Mesenchymal stem cell (in vitro differentiated cells and primary cell): ENCODE measurements at regions not wholly inside any gene's neighbourhood (a gene's known extent, or its start where the extent isn't known, plus 50 kb on each side); places are given as distances from the start of the nearest gene placed in this dataset.

Experiments
- DNase-seq: peaks from one replicate; pipeline ENCODE4 v3.0.0-alpha.2; 2013
- H2AFZ ChIP-seq: one replicate; pipeline ENCODE4 v1.6.1; 2013; ENCODE audit warnings: low read depth, mild to moderate bottlenecking, control low read depth, inconsistent platforms, low read length, moderate library complexity
- H2AK5ac ChIP-seq: 2 replicates; pipeline ENCODE4 v1.6.1; 2013; ENCODE audit warnings: low read length, moderate library complexity, mild to moderate bottlenecking, inconsistent platforms; ENCODE audit not compliant: severe bottlenecking
- H2BK120ac ChIP-seq: one replicate; pipeline ENCODE4 v1.6.1; 2013; ENCODE audit warnings: low read depth, mild to moderate bottlenecking, inconsistent platforms, low read length, moderate library complexity
- H2BK12ac ChIP-seq, 2 experiments: one replicate each; pipeline ENCODE4 v1.6.1; 2013; ENCODE audit warnings: inconsistent platforms in 2 of 2, low read length in 2 of 2, mild to moderate bottlenecking in 2 of 2, moderate library complexity in 2 of 2, control low read depth in 1 of 2
- H2BK15ac ChIP-seq: one replicate; pipeline ENCODE4 v1.6.1; 2013; ENCODE audit warnings: mild to moderate bottlenecking, low read depth, inconsistent platforms; ENCODE audit not compliant: poor library complexity, severe bottlenecking
- H2BK5ac ChIP-seq: 2 replicates; pipeline ENCODE4 v1.6.1; 2013; ENCODE audit warnings: low read depth, mild to moderate bottlenecking, low read length, control low read depth, inconsistent platforms; ENCODE audit not compliant: poor library complexity, severe bottlenecking
- H3K14ac ChIP-seq, 2 experiments: one replicate each; pipeline ENCODE4 v1.6.1; 2013; ENCODE audit warnings: inconsistent platforms in 2 of 2, low read length in 2 of 2, control low read depth in 1 of 2, mild to moderate bottlenecking in 1 of 2, moderate library complexity in 1 of 2
- H3K18ac ChIP-seq, 2 experiments: one replicate each; pipeline ENCODE4 v1.6.1; 2013; ENCODE audit warnings: inconsistent platforms in 2 of 2, low read length in 2 of 2, control low read depth in 1 of 2, low read depth in 1 of 2, mild to moderate bottlenecking in 1 of 2
- H3K23ac ChIP-seq, 2 experiments: one replicate each; pipeline ENCODE4 v1.6.1; 2013; ENCODE audit warnings: inconsistent platforms in 2 of 2, low read length in 2 of 2, mild to moderate bottlenecking in 2 of 2, moderate library complexity in 2 of 2, control low read depth in 1 of 2
- H3K27ac ChIP-seq: 2 replicates; pipeline ENCODE4 v1.5.1; 2013; ENCODE audit warnings: mild to moderate bottlenecking, moderate library complexity, low read length, control low read depth, inconsistent platforms; ENCODE audit not compliant: poor library complexity, severe bottlenecking
- H3K27me3 ChIP-seq, 2 experiments: 2 replicates each; pipeline versions ENCODE4 v1.6.1 to v1.7.0; 2013; ENCODE audit warnings: low read length in 2 of 2, mild to moderate bottlenecking in 2 of 2, moderate library complexity in 2 of 2, control low read depth in 1 of 2, inconsistent platforms in 1 of 2; ENCODE audit not compliant: control insufficient read depth in 1 of 2, insufficient read depth in 1 of 2
- H3K36me3 ChIP-seq, 2 experiments: 2 replicates each; pipeline versions ENCODE4 v1.6.1 to v1.7.0; 2013; ENCODE audit warnings: low read length in 2 of 2, control low read depth in 1 of 2, inconsistent platforms in 1 of 2, low read depth in 1 of 2, mild to moderate bottlenecking in 1 of 2; ENCODE audit not compliant: insufficient read depth in 2 of 2, control insufficient read depth in 1 of 2
- H3K4ac ChIP-seq, 2 experiments: one replicate each; pipeline ENCODE4 v1.6.1; 2013; ENCODE audit warnings: inconsistent platforms in 2 of 2, low read length in 2 of 2, mild to moderate bottlenecking in 2 of 2, moderate library complexity in 2 of 2, control low read depth in 1 of 2, low read depth in 1 of 2
- H3K4me1 ChIP-seq: 2 replicates; pipeline ENCODE4 v1.6.1; 2013; ENCODE audit warnings: low read depth, low read length, control low read depth; ENCODE audit not compliant: control insufficient read depth, insufficient read depth
- H3K4me2 ChIP-seq: 2 replicates; pipeline ENCODE4 v1.6.1; 2013; ENCODE audit warnings: low read length, mild to moderate bottlenecking, inconsistent platforms; ENCODE audit not compliant: poor library complexity, severe bottlenecking
- H3K4me3 ChIP-seq, 2 experiments: 2 replicates each; pipeline versions ENCODE4 v1.5.1 to v1.7.0; 2013; ENCODE audit warnings: low read length in 2 of 2, mild to moderate bottlenecking in 2 of 2, control low read depth in 1 of 2, low read depth in 1 of 2; ENCODE audit not compliant: insufficient read depth in 1 of 2
- H3K79me1 ChIP-seq: replicated peaks from 2 replicates; pipeline ENCODE4 v1.6.1; 2013; ENCODE audit warnings: mild to moderate bottlenecking, control low read depth, low read length, inconsistent platforms; ENCODE audit not compliant: poor library complexity, severe bottlenecking
- H3K9ac ChIP-seq: 2 replicates; pipeline ENCODE4 v1.7.0; 2013; ENCODE audit warnings: mild to moderate bottlenecking, low read length, moderate library complexity
- H3K9me3 ChIP-seq: 2 replicates; pipeline ENCODE4 v1.7.0; 2013; ENCODE audit warnings: mild to moderate bottlenecking, low read length; ENCODE audit not compliant: control insufficient read depth
- H4K8ac ChIP-seq: one replicate; pipeline ENCODE4 v1.6.1; 2013; ENCODE audit warnings: inconsistent platforms, mild to moderate bottlenecking, low read length, moderate library complexity
- H4K91ac ChIP-seq: one replicate; pipeline ENCODE4 v1.6.1; 2013; ENCODE audit warnings: mild to moderate bottlenecking, low read length, inconsistent platforms
- WGBS: methylation state at CpG from one replicate; pipeline ENCODE4 v1.1.7; 2013; ENCODE audit warnings: mixed read lengths; 5-methylcytosine and 5-hydroxymethylcytosine counted together

DNA sequence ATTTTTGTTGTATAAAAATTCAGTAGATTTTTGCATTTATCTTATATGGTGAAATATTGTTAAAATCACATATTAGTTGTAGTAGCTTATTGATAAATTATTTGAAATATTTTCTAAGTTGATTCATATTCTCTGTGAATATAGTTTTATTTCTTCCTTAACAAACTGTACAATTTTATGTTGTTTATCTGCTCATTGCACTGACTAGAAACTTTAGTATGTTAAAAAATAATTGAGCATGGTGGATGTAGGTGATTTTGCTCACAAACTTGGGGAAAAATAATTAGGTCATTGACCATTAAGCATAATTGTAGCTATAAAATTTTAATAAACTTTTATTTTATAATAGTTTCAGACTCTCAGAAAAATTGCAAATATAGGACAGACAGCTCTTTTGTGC is 1445.3 kb upstream of the MIR17HG start:
- no peak overlapping the region for H3K14ac ChIP-seq
- H3K4me2 ChIP-seq = no peak overlapping the region
- no peak overlapping the region for H3K27ac ChIP-seq

DNA sequence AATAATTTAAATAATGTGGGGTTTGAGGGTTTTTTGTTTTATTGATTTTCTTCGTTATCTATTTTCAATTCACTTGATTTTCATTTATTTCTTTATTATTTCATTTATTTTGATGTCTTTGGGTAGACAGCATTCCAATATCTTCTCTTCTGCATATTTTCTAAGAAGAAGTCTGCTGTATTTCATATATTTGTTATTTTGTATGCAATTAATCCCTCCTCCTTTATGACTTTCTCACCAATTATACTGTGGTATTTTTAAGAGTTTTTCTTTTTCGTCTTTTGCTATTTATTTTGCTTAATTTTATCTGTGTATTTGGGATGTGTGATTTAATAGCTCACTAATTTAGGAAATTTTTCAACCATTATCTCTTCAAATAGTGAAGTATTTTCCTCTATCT is 1444.4 kb upstream of the MIR17HG start:
- Histone ChIP-seq H3K27ac (no peak overlapping the region), H3K79me1 (no peaks in the 10 kb centered on the region), H2BK12ac (no peak overlapping the region), H3K36me3 (no peaks in the 10 kb centered on the region), H3K23ac (no peak overlapping the region), H3K18ac (no peak overlapping the region), H4K8ac (no peak overlapping the region), H3K4ac (no peak overlapping the region), H3K9ac (no peak overlapping the region), H3K14ac (no peak overlapping the region), H3K4me2 (no peak overlapping the region), H3K4me3 (no peak overlapping the region), H4K91ac (no peak overlapping the region), H2AK5ac (no peak overlapping the region), H3K27me3 (no peaks in the 10 kb centered on the region), H2BK5ac (no peak overlapping the region), H2AFZ (no peak overlapping the region), H2BK15ac (no peak overlapping the region), H2BK120ac (no peak overlapping the region), H3K9me3 (peaks cover 16% of the 10 kb centered on the region), H3K4me1 (no peaks in the 10 kb centered on the region)
- DNase-seq = no peak
- WGBS = no CpG with 5 or more reads among the region's 2 CpGs

More for the DNA sequence above, 1445.3 kb upstream of the MIR17HG start:
- peaks cover 16% of the 10 kb centered on the region for H3K9me3 ChIP-seq
- H3K9ac ChIP-seq = no peak overlapping the region
- H2BK15ac ChIP-seq = no peak overlapping the region
- no peak overlapping the region for H2BK5ac ChIP-seq
- no peak for DNase-seq
- no peak overlapping the region for H2BK12ac ChIP-seq
- no peak overlapping the region for H2BK120ac ChIP-seq
- no peak overlapping the region for H3K23ac ChIP-seq
- no peak overlapping the region for H4K8ac ChIP-seq
- no peak overlapping the region for H2AFZ ChIP-seq
- no peaks in the 10 kb centered on the region for H3K4me1 ChIP-seq
- H3K27me3 ChIP-seq = no peaks in the 10 kb centered on the region
- H3K4ac ChIP-seq = no peak overlapping the region
- no peaks in the 10 kb centered on the region for H3K79me1 ChIP-seq
- H3K18ac ChIP-seq = no peak overlapping the region
- H2AK5ac ChIP-seq = no peak overlapping the region
- no peak overlapping the region for H3K4me3 ChIP-seq
- H4K91ac ChIP-seq = no peak overlapping the region
- no peaks in the 10 kb centered on the region for H3K36me3 ChIP-seq

DNA sequence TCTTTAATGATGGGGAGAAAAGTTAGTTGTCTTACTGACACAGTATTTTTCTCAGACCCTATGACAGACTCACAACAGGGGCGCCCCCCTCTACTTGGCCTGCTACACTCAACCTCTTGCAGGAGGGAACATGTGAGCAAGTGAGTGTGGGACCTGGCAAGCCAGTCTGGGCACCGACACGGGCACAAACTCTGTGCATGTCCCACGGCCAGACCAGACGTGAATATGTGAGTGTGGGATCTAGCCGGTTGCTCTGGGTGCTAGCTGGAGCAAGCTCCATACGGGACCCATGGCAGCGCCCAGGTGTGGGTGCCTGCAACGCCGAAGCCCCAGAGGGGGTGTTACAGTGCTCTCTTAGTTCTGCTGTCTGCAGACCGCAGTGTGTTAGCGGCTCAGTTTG is 1437.3 kb upstream of the MIR17HG start:
- Histone ChIP-seq H3K4ac (no peak overlapping the region), H3K27me3 (no peaks in the 10 kb centered on the region), H3K14ac (no peak overlapping the region), H2BK5ac (no peak overlapping the region), H3K79me1 (no peaks in the 10 kb centered on the region), H2BK15ac (no peak overlapping the region), H3K27ac (no peak overlapping the region), H3K4me3 (no peak overlapping the region), H3K4me2 (no peak overlapping the region), H3K23ac (no peak overlapping the region), H2AK5ac (no peak overlapping the region), H3K36me3 (no peaks in the 10 kb centered on the region), H2BK120ac (no peak overlapping the region), H2BK12ac (no peak overlapping the region), H4K91ac (no peak overlapping the region), H3K18ac (no peak overlapping the region), H4K8ac (no peak overlapping the region), H3K9ac (no peak overlapping the region), H3K9me3 (peaks cover 9% of the 10 kb centered on the region), H3K4me1 (no peaks in the 10 kb centered on the region), H2AFZ (no peak overlapping the region)
- DNase-seq = no peak
- WGBS = 85% methylated on average over 12 of the region's 12 CpGs

DNA sequence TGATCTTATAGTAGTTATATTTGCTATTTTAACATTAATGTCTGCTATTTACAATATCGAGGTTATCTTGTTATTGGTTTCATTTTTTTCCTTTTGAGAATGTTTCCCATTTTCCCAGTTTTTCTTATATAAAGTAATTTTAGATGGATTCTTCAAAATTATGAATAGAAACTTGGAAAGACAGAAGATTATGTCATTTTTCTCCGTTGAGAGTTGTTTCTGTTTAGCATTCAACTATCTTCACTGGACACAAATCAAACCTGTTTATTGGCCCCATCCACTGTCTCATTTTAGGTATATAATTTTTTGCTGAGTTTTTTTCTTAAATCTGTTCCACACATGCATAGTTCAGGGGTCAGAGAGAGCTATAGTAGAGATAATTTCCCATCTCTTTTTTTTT is 1430.9 kb upstream of the MIR17HG start:
- no peak overlapping the region for H3K4me3 ChIP-seq
- H3K18ac ChIP-seq = no peak overlapping the region
- no peak overlapping the region for H3K4me2 ChIP-seq
- H3K14ac ChIP-seq = no peak overlapping the region
- H3K27me3 ChIP-seq = no peaks in the 10 kb centered on the region
- no peak overlapping the region for H4K91ac ChIP-seq
- H2AFZ ChIP-seq = no peak overlapping the region
- no peak overlapping the region for H3K4ac ChIP-seq
- DNase-seq = no peak
- no peaks in the 10 kb centered on the region for H3K9me3 ChIP-seq
- H3K23ac ChIP-seq = no peak overlapping the region
- H3K36me3 ChIP-seq = no peaks in the 10 kb centered on the region
- no peak overlapping the region for H2BK12ac ChIP-seq
- H2BK120ac ChIP-seq = no peak overlapping the region
- 80% methylated on average over 1 of the region's 2 CpGs for WGBS
- H3K27ac ChIP-seq = no peak overlapping the region
- H3K9ac ChIP-seq = no peak overlapping the region
- H2AK5ac ChIP-seq = no peak overlapping the region
- H2BK5ac ChIP-seq = no peak overlapping the region
- no peak overlapping the region for H2BK15ac ChIP-seq
- no peaks in the 10 kb centered on the region for H3K79me1 ChIP-seq
- H4K8ac ChIP-seq = no peak overlapping the region
- H3K4me1 ChIP-seq = no peaks in the 10 kb centered on the region
